ENCODE measurements at regions not wholly inside any gene's neighbourhood (a gene's known extent, or its start where the extent isn't known, plus 50 kb on each side); places are given as distances from the start of the nearest gene placed in this dataset.

GRCh38 chr4:141448490-141448889, 187.9 kb upstream of the IL15 start (continued):
- TF ChIP-seq, protein P1, sequence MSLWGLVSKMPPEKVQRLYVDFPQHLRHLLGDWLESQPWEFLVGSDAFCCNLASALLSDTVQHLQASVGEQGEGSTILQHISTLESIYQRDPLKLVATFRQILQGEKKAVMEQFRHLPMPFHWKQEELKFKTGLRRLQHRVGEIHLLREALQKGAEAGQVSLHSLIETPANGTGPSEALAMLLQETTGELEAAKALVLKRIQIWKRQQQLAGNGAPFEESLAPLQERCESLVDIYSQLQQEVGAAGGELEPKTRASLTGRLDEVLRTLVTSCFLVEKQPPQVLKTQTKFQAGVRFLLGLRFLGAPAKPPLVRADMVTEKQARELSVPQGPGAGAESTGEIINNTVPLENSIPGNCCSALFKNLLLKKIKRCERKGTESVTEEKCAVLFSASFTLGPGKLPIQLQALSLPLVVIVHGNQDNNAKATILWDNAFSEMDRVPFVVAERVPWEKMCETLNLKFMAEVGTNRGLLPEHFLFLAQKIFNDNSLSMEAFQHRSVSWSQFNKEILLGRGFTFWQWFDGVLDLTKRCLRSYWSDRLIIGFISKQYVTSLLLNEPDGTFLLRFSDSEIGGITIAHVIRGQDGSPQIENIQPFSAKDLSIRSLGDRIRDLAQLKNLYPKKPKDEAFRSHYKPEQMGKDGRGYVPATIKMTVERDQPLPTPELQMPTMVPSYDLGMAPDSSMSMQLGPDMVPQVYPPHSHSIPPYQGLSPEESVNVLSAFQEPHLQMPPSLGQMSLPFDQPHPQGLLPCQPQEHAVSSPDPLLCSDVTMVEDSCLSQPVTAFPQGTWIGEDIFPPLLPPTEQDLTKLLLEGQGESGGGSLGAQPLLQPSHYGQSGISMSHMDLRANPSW (CRISPR knock-in tag; conservative IDR thresholded peaks at IDR 0.05; ENCODE audit: low read depth) = no peak
- TF ChIP-seq KAT7 (CRISPR knock-in tag; IDR thresholded peaks at IDR 0.05; ENCODE audit: borderline replicate concordance) = no peak
- TF ChIP-seq, protein P2, sequence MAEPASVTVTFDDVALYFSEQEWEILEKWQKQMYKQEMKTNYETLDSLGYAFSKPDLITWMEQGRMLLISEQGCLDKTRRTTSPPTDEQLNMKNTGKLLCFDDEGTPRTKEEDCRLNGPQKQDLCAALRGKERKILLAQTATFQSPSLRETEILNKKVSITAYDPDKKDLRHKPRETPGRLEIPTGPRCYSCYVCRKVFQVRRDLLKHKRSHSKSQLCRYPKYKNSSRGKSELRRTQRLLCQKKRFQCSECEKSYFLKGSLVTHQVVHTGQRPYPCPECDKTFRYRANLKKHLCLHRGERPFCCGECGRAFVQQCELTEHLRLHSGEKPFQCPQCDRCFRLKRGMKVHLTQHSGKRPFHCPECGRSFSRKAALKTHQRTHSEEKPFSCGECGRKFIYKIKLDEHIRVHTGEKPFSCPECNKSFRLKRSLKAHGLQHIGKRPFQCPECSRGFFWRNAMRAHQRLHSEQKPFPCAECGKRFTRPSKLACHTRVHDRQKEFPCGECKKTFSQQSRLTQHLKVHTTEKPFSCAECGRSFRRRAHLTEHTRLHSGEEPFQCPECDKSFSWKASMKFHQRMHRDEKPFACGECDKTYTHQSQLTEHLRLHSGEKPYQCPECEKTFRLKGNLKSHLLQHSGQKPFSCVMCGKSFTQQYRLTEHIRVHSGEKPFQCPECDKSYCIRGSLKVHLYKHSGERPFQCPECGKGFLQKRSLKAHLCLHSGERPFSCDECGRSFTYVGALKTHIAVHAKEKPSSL (CRISPR knock-in tag; conservative IDR thresholded peaks at IDR 0.05) = no peak
- no peak for TF ChIP-seq PRRX2 (CRISPR knock-in tag; IDR thresholded peaks at IDR 0.05)
- TF ChIP-seq, protein P3, sequence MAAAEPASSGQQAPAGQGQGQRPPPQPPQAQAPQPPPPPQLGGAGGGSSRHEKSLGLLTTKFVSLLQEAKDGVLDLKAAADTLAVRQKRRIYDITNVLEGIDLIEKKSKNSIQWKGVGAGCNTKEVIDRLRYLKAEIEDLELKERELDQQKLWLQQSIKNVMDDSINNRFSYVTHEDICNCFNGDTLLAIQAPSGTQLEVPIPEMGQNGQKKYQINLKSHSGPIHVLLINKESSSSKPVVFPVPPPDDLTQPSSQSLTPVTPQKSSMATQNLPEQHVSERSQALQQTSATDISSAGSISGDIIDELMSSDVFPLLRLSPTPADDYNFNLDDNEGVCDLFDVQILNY (CRISPR knock-in tag; IDR thresholded peaks at IDR 0.05) = no peak
- no peak for TF ChIP-seq SMAD4 (CRISPR knock-in tag; IDR thresholded peaks at IDR 0.05)

DNA sequence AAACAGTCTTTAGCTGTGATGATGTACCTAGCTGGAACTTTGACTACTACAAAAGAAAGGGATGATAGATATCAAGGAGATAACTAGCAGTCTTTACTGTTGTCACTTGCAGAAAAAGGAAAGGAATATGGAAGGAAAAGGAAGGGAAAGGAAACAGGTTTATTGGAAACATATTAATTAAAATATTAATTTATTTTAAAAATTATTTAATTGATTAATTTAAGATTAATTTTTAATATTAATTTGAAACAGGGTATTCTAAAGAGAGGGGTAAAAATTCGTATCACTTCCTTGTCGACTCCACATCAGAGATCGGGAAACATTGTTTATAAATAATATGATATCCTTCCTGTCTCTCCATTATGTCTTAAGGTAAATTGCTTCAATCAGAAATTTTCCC, 186.5 kb upstream of the IL15 start:
- Mint-ChIP-seq H3K27ac (no peak overlapping the region), H3K9me3 (peaks cover 6% of the 10 kb centered on the region; the same call in 1 of the 2 replicates), H3K4me1 (no peaks in the 10 kb centered on the region), H3K27me3 (ENCODE audit: low read depth) (no peaks in the 10 kb centered on the region), H3K4me3 (no peak overlapping the region), H3K36me3 (no peaks in the 10 kb centered on the region)
- ChIA-PET POLR2A (no interaction called here), CTCF (no interaction called here)
- TF ChIP-seq HMGA2 (CRISPR knock-in tag; IDR thresholded peaks at IDR 0.05) = peak; percentile 96
- no peak for TF ChIP-seq SMAD4 (CRISPR knock-in tag; IDR thresholded peaks at IDR 0.05)
- no peak for ATAC-seq
- DNase-seq (ENCODE audit: low spot score) = no peak

DNA sequence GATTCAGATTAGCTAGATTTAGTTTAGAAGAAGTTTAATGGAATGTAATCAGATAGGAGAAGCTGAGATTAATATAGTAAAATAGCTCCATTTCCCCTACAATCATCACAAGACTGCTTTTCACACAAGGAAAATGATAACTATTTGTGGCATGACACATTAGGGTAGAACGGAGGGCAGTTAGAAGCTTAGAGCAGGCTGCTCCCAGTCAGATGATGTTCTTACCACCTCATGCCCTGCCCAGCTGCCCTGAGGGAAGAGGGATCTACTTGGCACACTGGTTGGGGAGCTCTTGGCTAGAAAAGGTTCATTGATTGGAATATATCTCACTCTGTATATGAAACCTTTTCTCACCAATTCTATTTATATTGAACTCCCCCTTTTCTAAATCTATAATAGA, 180.7 kb upstream of the IL15 start:
- Mint-ChIP-seq H3K36me3 (no peaks in the 10 kb centered on the region), H3K27me3 (ENCODE audit: low read depth) (no peaks in the 10 kb centered on the region), H3K27ac (no peak overlapping the region), H3K4me1 (no peaks in the 10 kb centered on the region), H3K4me3 (no peak overlapping the region), H3K9me3 (0 out of 2 replicates have a peak, but pooled peaks cover 2% of the 10 kb centered on the region)
- ChIA-PET CTCF (no interaction called here), POLR2A (no interaction called here)
- DNase-seq (ENCODE audit: low spot score) (no peak), ATAC-seq (no peak)
- no peak for TF ChIP-seq GTF2I (CRISPR knock-in tag; conservative IDR thresholded peaks at IDR 0.05)
- TF ChIP-seq NFYB (CRISPR knock-in tag; conservative IDR thresholded peaks at IDR 0.05; ENCODE audit: low read depth) = no peak
- TF ChIP-seq AR (CRISPR knock-in tag; IDR thresholded peaks at IDR 0.05) = no peak
- TF ChIP-seq MLX (CRISPR knock-in tag; IDR thresholded peaks at IDR 0.05) = no peak
- TF ChIP-seq ZSCAN18 (CRISPR knock-in tag; IDR thresholded peaks at IDR 0.05) = no peak
- TF ChIP-seq, protein P4, sequence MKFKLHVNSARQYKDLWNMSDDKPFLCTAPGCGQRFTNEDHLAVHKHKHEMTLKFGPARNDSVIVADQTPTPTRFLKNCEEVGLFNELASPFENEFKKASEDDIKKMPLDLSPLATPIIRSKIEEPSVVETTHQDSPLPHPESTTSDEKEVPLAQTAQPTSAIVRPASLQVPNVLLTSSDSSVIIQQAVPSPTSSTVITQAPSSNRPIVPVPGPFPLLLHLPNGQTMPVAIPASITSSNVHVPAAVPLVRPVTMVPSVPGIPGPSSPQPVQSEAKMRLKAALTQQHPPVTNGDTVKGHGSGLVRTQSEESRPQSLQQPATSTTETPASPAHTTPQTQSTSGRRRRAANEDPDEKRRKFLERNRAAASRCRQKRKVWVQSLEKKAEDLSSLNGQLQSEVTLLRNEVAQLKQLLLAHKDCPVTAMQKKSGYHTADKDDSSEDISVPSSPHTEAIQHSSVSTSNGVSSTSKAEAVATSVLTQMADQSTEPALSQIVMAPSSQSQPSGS (CRISPR knock-in tag; IDR thresholded peaks at IDR 0.05; ENCODE audit: borderline replicate concordance, low read depth) = no peak
- TF ChIP-seq ZNF532 (CRISPR knock-in tag; IDR thresholded peaks at IDR 0.05; ENCODE audit: borderline replicate concordance) = no peak

Measured in WTC11 (cell line).